Right ventricle myocardium inferior (tissue), 1 donor: ENCODE measurements at regions not wholly inside any gene's neighbourhood (a gene's known extent, or its start where the extent isn't known, plus 50 kb on each side); places are given as distances from the start of the nearest gene placed in this dataset.

Source experiments
- ATAC-seq: fragments of 200-7000 bp; cut with Tn5 transposase; one replicate; pipeline ENCODE4 v1.9.1; 2020; ENCODE audit warnings: mild to moderate bottlenecking, moderate library complexity
- DNase-seq: peaks from one replicate; pipeline ENCODE4 v3.0.0; 2021; ENCODE audit errors: missing footprints
- intact Hi-C: fragments of 100-400 bp; cut with DNase I; formaldehyde crosslinking; loops from one replicate; pipeline ENCODE4 v1.11.0; 2022
- donor health status: DM: no; HTN: yes; CAD: no; lungs with severe emphysema.

DNA sequence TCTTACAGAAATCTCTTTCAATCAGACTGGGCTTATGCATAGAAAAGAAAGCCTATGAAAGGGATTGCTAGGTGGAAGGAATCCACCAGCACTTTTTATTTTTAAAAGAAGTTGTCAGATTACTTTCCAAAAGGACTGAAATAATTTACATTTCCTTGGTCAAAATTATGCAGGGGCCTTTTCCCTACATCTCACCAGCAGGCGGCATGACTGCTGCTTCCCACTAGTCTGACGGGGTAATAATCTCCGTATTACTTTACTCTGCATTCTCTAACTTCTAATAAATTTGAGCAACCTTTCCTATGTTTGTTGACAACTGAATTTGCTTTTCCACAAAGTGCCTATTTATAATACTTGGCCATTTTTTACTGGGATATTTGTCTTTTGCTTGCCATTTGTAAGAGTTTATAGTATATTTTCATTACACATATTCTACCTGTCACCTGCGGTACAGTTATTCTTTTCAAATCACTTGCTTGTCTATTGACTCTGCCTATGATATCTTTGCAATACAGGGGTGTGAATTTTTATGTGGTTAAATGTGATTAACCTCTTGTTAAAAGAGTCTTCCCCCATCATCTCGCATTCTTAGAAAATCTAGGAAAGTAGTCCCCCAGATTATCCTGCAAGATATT is 51.9 kb upstream of the USP47 start:
- intact Hi-C loops = loop anchor here (5.0 to 10.0 kb wide), 5 partner anchors 168 to 858 kb away; partner anchors contain the start of gene GALNT18
- DNase-seq (no peak), ATAC-seq (no peak)

DNA sequence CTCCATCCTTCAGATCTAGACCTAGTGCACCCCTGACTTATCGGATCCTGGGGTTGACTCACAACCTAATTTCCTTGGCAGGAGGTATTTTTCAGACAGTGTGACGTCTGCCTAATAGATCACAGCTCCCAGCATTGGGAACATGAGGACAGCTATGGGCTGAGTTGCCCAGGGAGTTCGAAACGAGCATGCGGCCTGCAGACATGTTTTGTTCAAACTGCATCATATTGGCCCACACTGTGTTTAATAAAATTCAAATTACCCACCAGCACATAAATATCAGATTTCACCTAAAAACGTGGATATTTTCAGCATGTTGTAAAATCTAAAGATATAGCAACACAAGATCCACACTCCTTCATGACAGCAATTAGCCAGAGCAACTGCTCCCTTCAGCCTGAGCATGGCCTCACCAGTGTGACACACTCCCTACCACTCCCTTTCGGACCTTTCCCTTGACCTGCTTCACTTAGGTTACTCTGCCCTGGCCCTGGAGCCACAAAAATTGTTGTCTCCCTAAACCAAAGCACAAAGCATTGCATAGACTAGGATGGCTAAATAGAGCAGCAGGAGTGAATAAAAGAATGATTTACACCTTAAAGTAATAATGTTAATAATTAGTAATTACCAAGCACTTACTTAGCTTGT is 53.6 kb upstream of the USP47 start:
- no peak for DNase-seq
- no peak for ATAC-seq
- intact Hi-C loops = loop anchor here (5.0 to 10.0 kb wide), 5 partner anchors 166 to 856 kb away; partner anchors contain the start of gene GALNT18

DNA sequence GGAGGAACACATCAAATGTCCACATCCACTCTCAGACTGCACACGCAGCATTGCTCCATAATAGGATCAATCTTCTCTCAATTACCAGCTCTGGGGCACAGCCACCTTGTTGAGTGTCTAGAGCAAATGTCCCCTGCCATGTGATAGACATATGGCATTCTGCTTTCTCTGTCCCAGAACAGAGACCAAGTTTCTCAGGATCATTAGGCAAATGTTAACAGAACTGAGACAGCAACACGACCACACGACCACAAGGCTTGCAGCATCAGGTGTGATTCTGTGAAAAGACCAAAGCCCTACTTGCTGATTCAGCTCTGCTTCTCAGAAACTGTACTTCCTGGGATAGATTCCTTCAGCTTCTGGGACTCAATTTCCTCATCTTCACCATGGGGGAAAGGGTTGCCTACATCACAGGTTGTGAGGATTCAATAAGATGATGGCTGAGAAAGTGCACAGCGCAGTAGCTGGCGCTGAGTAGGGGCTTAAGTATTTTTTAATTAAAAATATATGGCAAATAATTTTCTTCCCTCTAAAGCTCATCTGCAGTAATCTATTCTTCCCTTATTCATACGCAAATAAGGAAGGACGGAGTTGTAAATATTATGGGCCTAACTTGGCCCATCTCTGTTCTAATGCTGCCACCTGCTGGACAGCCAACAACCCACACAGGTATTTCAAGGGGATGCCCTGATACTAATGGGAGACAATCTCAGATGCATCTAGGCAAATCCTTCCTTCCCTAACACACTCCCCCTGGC is 54.3 kb upstream of the USP47 start:
- intact Hi-C loops = loop anchor here (1.0 to 10.0 kb wide), 7 partner anchors 165 to 855 kb away; partner anchors contain the start of gene GALNT18
- ATAC-seq (peak; percentile 90), DNase-seq (no peak)

DNA sequence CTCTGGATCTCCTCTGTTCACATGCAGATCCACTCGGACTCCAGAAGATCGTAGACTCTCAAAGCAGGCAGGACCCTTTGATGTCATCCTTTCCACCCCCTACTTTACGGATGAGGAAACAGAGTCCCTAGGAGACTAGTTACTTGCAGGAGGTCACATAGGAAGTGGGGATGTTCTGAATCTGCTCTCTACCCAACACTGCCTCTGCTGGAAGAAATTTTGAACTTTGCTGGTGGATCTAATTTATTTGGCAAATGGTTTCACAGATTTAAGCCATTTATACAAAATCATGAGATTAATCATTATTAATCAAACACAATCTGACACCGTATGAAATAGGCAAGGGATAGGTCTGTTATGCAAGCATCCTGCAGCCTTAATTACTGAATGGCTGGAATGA is 55.0 kb upstream of the USP47 start:
- DNase-seq = no peak
- intact Hi-C loops = loop anchor here (1.0 to 10.0 kb wide), 7 partner anchors 164 to 854 kb away; partner anchors contain the start of gene GALNT18
- ATAC-seq = no peak

DNA sequence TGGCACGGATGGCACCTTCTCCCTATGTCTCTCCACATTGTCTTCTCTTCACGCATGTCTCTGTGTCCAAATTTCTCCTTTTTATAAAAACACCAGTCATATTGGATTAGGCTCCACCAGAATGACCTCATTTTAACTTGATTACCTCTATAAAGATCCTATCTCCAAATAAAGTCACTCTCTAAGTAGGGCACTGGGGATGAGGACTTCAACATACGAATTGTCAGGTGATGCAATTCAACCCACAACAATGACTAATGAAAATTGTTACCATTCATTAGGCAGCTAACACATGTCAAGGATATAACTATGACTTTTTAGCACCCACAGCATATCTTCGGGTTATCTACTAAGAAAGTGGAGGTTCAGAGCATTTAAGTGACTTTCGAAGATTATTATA is 55.5 kb upstream of the USP47 start:
- intact Hi-C loops = loop anchor here (2.0 to 10.0 kb wide), 6 partner anchors 164 to 854 kb away; partner anchors contain the start of gene GALNT18
- DNase-seq = no peak
- no peak for ATAC-seq

DNA sequence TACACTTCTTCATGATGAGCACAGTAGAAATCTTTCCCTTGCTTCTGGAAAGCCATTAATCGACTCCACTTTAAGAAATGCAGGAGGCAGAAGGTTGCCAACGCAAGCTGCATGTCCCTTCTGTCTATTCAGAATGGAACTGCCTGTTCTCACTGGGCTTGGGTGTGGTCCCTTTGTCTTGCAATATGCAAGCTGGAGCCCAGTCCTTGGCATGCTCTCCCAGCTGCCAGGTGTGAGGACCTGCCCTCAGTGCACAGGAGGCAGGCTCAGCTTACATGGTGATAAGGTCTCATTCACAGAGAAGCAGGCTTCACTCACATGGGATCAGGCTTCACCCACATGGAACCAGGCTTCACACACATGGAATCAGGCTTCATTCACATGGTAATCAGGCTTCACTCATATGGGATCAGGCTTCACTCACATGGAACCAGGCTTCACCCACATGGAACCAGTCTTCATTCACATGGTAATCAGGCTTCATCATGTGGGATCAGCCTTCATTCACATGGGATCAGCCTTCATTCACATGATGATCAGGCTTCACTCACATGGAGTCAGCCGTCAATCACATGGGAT is 59.2 kb upstream of the USP47 start:
- no peak for ATAC-seq
- intact Hi-C loops = loop anchor here (10.0 kb wide), 1 partner anchor 248 kb away; no protein-coding TSS in a partner anchor
- peak; percentile 64 for DNase-seq

DNA sequence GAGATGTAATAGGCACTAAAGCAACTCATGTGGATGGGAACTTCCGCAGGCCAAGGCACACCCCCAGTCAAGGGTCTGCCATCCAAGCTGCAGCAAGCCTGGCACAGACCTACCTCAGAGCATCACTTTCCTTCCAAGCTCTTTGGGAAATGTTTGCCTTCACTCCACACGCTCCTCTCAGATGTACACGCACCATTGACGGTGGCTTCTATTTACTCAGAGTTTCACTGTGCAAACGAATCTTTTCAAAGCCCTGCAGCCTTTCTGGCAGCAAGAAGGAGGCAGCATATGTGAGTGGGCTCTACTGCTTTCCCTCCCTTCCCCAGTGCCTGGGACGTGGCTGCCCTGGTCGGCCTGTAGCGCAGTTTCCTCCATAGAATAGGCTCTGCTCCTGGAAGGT is 60.9 kb upstream of the USP47 start:
- no peak for DNase-seq
- intact Hi-C loops = loop anchor here (10.0 kb wide), 1 partner anchor 246 kb away; no protein-coding TSS in a partner anchor
- ATAC-seq = no peak

DNA sequence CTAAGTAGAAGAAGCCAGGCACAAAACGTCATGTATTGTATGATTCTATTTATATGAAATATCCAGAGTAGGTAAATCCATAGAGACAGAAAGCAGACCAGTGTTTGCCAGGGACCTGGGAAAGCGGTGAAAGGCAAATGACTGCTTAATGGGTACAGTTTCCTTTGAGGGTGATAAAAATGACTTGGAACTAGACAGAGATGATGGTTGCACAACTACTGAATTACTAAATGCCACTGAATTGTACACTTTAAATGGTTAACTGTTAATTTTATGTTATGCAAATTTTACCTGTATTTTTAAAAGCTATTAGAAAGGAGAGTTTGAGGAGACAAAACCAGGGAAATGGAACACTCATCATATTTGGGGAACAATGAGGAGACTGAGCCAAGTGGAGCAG is 61.8 kb upstream of the USP47 start:
- DNase-seq (no peak), ATAC-seq (no peak)
- intact Hi-C loops = loop anchor here (10.0 kb wide), 1 partner anchor 245 kb away; no protein-coding TSS in a partner anchor

DNA sequence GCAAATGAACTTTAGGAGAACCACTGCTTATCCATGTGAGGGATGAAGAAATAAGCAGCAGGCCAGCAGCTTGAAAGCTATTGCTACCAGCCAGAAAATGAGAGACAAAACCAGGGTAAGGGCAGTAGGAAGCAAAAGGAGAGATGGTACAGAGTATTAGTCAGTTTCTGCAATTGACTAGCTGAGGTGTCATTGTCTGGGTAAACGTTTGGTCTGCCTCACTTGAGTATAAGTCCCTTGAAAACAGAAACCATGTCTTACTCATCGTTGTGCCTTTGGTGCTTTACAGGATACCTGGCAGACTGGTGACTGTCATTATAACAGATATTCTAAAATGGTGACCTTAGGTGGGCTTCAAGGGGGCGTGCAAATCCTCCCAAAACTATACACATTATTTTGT is 63.9 kb upstream of the USP47 start:
- ATAC-seq = no peak
- intact Hi-C loops = no loop called here
- DNase-seq = no peak

DNA sequence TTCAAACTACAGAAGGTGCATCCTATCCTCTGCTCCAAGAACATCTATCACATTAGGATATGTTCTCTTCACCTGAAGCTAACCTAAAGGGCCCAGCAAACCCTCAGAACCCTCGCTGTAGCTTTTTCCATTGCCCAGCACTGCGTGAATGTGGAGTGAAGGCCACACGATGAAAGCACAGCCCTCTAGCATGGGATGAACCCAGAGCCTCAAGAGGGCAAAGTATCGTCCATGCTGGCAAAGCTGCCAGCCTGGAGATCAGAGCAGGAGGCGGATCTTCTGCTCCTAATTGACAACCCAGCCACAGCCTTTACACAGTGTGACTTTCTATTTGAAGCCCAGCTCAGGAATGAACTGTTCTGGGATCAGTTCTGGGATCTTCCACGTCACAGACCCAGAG is 65.1 kb upstream of the USP47 start:
- intact Hi-C loops = no loop called here
- no peak for DNase-seq
- ATAC-seq = no peak

DNA sequence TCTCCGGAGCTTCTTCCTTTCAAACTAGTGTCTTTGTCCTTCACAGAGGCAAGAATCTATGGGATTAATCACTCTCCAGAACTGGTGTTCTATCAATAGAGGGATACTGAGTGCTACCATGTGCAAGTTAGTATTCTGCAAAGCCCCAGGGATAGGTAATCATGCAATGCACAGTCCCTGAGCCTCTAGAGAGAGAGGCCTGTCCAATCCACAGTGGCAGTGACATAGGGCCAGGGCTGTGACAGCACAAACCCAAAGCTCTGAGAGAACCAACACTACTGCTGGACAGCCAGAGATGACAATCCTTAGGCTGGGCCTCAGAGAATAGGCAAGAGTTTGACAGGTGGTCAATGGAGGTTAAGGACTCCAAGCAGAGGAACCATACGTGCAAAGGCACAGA is 66.8 kb upstream of the USP47 start:
- intact Hi-C loops = no loop called here
- DNase-seq (no peak), ATAC-seq (no peak)

DNA sequence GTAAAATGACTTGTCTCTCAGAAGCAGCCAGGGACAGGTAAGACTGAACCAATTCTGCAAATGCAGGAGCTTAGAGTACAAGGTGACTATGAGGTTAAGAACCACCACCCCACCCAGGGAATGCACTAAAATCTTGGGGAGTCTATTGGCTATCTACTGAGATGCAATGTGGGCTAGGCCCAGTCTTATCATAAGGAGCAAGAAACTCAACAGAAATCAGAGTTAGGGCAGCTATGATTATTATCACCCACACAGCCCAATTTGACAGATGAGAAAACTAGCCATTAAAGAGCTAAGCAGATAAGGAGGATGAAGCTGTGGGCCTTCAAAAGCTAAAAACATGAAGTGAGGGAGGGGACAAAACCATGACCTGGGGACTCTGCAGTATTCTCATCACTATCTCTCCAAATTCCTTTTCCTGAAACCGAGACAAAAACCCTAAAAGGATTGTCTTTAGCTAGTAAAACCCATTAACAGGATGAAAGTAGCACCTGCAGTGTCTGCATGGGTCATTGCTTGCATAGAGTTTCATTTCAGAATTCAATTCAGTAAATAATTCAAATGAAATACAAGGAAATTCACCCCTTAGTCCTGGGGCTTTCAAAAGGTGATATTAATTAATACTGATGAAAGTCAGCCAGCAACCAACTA is 68.8 kb upstream of the USP47 start:
- intact Hi-C loops = no loop called here
- ATAC-seq = no peak

DNA sequence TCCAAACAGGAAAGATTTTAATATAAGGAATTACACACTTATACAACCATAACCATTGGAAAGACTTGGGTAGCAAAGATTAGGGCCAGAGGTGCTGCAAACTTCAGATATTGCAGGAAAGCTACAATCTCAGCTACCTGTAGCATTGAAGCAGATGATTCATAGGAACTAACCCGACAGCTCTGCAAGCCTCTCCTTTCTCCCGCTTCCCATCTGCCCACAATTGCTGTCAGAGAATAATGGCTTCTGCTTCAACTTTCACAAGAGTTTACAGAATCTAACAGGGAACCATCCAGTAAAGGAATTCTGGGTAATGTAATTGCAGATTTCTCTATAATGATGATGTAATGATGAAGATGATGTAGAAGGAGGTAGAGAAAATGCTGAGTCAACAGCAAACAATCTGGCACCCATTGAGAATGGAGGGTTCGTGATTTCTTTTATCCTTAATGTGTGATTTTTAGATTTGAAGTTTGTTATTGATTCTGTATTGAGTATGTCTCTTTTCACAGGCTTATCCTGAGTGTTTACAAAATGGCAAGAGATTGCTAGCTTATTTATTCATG is 70.8 kb upstream of the USP47 start:
- intact Hi-C loops = no loop called here
- DNase-seq (no peak), ATAC-seq (no peak)

More for the DNA sequence above, 68.8 kb upstream of the USP47 start:
- DNase-seq = no peak

DNA sequence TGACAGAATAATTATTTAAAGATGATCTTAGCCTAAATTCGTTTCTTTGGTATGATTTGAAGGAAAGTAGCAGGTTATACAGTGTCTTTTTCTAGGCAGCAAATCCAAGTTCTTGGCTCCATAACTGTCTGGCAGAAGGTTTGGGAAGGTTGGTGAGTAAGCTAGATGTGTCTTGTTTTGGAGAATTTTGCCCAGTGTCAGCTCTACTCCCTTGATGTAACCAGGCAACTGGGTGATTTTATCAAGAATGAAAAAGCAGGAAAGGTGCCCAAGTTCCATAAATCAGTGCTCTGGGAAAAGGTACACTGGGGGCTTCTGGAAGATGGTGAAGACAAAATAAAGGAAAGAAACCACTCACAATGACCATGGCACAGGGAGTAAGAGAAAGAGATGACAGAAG is 71.5 kb upstream of the USP47 start:
- ATAC-seq (no peak), DNase-seq (no peak)
- intact Hi-C loops = no loop called here

DNA sequence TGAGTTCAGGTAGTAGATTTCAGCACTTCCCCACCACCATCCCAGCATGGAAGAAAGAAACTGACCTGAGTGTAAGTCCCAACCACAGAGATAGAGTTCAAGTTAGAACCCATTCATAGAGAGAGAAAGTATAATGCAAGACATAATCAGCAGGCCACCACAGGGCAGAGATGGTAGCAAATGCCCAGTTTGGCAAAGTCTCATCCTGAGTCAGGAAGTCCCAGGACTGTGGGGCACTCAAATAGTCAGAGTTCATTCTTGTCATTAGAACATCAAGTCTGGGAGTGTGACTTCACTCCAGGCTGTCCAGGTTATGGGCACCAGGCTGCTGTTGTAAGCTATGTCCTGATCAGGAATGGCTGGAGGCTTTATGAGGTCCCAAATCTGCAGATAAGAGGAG is 72.0 kb upstream of the USP47 start:
- ATAC-seq = no peak
- intact Hi-C loops = no loop called here
- DNase-seq = no peak

DNA sequence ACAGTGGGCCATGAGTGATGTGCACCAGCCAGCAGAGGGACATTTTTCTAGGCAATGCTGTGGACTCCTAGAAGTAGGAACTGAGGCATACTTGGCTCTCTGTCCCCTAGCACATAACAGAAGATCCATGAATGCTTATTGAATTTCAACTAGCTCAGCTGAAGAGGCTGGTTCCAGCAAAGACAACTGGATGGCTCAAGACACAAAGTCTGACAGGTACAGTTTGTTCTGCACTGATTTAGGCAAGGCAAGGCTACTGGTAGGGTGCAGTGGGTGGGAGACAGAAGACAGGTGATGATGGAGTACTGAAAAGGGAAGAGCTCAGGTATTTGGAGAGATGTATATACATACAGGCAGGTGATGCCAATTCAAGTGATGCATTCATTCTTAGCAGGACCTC is 72.4 kb upstream of the USP47 start:
- ATAC-seq = no peak
- DNase-seq = no peak
- intact Hi-C loops = no loop called here

DNA sequence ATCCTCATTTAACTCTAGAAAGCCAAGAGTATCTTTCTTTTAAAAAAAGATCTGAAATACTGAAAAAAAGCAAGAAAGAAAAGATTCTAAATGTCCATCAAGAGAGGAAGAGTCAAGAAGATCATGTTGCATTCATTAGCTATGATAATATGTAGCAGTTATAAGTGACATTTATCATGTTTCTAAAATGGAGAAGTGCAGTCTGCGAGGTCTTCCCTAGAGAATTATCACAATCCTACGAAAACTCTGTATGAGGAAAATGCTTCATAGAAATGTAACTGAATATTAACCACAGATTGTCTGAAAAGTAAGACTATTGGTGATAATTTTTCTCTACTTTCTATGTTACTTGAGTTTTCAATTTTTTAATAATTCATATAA is 77.4 kb upstream of the USP47 start:
- ATAC-seq (no peak), DNase-seq (no peak)
- intact Hi-C loops = no loop called here

DNA sequence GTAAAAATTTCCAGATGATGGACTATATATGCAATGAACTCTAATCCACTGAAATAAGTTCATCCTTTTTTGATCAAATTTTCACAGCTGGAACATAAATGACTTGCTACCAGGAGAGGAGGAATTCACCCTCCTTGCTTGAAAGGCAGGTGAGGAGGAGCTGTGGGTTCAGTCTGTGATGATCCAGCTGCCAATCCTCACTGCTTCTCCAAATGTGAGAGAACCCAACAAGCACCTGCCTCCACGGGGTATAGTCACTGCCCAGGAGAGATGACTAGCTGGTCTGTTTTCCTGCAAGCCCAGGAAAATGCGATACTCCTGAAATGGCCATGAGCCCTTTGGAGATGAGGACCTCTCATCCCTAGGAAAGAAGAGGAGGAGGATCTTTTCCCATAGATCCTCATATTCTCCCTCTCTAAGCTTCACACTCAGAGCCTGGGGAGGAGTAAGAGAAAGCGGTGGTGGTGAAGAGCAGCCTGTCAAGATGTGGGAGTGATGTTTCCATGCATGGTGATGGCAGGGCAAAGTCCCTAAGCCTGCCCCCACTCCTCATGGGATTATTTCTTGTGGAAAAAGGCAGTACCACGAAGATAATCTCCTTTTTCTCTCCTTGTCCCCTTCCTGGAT is 77.9 kb upstream of the USP47 start:
- ATAC-seq (no peak), DNase-seq (no peak)
- intact Hi-C loops = no loop called here
